ENCODE measurements at regions not wholly inside any gene's neighbourhood (a gene's known extent, or its start where the extent isn't known, plus 50 kb on each side); places are given as distances from the start of the nearest gene placed in this dataset.

- H3K36me3 ChIP-seq (ENCODE audit: control insufficient read depth, insufficient read depth, low read length), result peaks cover 11% of the 10 kb centered on the region
- H3K9me3 ChIP-seq, result no peaks in the 10 kb centered on the region
- Mint-ChIP-seq H3K4me3 (ENCODE audit: unreplicated experiment) (no peak overlapping the region), H3K9me3 (ENCODE audit: unreplicated experiment) (peaks cover 9% of the 10 kb centered on the region), H3K27me3 (ENCODE audit: insufficient read depth, unreplicated experiment) (no peaks in the 10 kb centered on the region), H3K27ac (ENCODE audit: unreplicated experiment) (no peak overlapping the region), H3K4me1 (ENCODE audit: low read depth, unreplicated experiment) (no peaks in the 10 kb centered on the region), H3K36me3 (ENCODE audit: insufficient read depth, unreplicated experiment) (peaks cover 80% of the 10 kb centered on the region)
- BruUV-seq (replicated peaks), result no TSS peak
- TF ChIP-seq CTCF (IDR thresholded peaks at IDR 0.05; ENCODE audit: insufficient read depth in 1 of 2, low read depth in 1 of 2, low read length in 1 of 2, severe bottlenecking in 1 of 2, unreplicated experiment in 1 of 2), result no peak
- CTCF ChIA-PET, result no interaction called here
- no peaks in the 10 kb centered on the region for H3K27me3 ChIP-seq (replicated peaks; ENCODE audit: control insufficient read depth, insufficient read depth, low read length)
- no peaks in the 10 kb centered on the region for H3K4me1 ChIP-seq
- DNase-seq, result no peak
- H3K4me3 ChIP-seq (ENCODE audit: low read depth, low read length), result no peak overlapping the region
- intact Hi-C loops (cut with micrococcal nuclease; ENCODE audit: unreplicated experiment), result no loop called here
- POLR2A ChIA-PET, result no interaction called here
Observed at GRCh38 chr11:70802185-70802584, 403.9 kb downstream of the CTTN start.

- DNase-seq, result no peak
- Histone ChIP-seq H3K36me3 (ENCODE audit: control insufficient read depth, insufficient read depth, low read length) (peaks cover 12% of the 10 kb centered on the region), H3K9me3 (no peaks in the 10 kb centered on the region), H3K4me1 (no peaks in the 10 kb centered on the region), H3K27me3 (replicated peaks; ENCODE audit: control insufficient read depth, insufficient read depth, low read length) (no peaks in the 10 kb centered on the region), H3K4me3 (ENCODE audit: low read depth, low read length) (no peak overlapping the region)
- intact Hi-C loops (cut with micrococcal nuclease; ENCODE audit: unreplicated experiment), result no loop called here
- H3K27me3 Mint-ChIP-seq (ENCODE audit: insufficient read depth, unreplicated experiment), result no peaks in the 10 kb centered on the region
- H3K27ac Mint-ChIP-seq (ENCODE audit: unreplicated experiment), result no peak overlapping the region
- CTCF ChIA-PET, result no interaction called here
- H3K4me3 Mint-ChIP-seq (ENCODE audit: unreplicated experiment), result no peak overlapping the region
- H3K4me1 Mint-ChIP-seq (ENCODE audit: low read depth, unreplicated experiment), result no peaks in the 10 kb centered on the region
- POLR2A ChIA-PET, result no interaction called here
- BruUV-seq (replicated peaks), result no TSS peak
- H3K36me3 Mint-ChIP-seq (ENCODE audit: insufficient read depth, unreplicated experiment), result peaks cover 73% of the 10 kb centered on the region
- TF ChIP-seq CTCF (IDR thresholded peaks at IDR 0.05; ENCODE audit: insufficient read depth in 1 of 2, low read depth in 1 of 2, low read length in 1 of 2, severe bottlenecking in 1 of 2, unreplicated experiment in 1 of 2), result no peak
- peaks cover 9% of the 10 kb centered on the region for H3K9me3 Mint-ChIP-seq (ENCODE audit: unreplicated experiment)
Observed at GRCh38 chr11:70804139-70804837, 406.0 kb downstream of the CTTN start.

- ChIA-PET POLR2A (no interaction called here), CTCF (no interaction called here)
- no peak overlapping the region for H3K4me3 ChIP-seq (ENCODE audit: low read depth, low read length)
- H3K27me3 Mint-ChIP-seq (ENCODE audit: insufficient read depth, unreplicated experiment), result no peaks in the 10 kb centered on the region
- peaks cover 12% of the 10 kb centered on the region for H3K36me3 ChIP-seq (ENCODE audit: control insufficient read depth, insufficient read depth, low read length)
- TF ChIP-seq CTCF (IDR thresholded peaks at IDR 0.05; ENCODE audit: insufficient read depth in 1 of 2, low read depth in 1 of 2, low read length in 1 of 2, severe bottlenecking in 1 of 2, unreplicated experiment in 1 of 2), result no peak
- DNase-seq, result no peak
- no peaks in the 10 kb centered on the region for H3K9me3 ChIP-seq
- H3K4me3 Mint-ChIP-seq (ENCODE audit: unreplicated experiment), result no peak overlapping the region
- H3K36me3 Mint-ChIP-seq (ENCODE audit: insufficient read depth, unreplicated experiment), result peaks cover 82% of the 10 kb centered on the region
- intact Hi-C loops (cut with micrococcal nuclease; ENCODE audit: unreplicated experiment), result no loop called here
- no TSS peak for BruUV-seq (replicated peaks)
- peaks cover 9% of the 10 kb centered on the region for H3K9me3 Mint-ChIP-seq (ENCODE audit: unreplicated experiment)
- no peak overlapping the region for H3K27ac Mint-ChIP-seq (ENCODE audit: unreplicated experiment)
- no peaks in the 10 kb centered on the region for H3K4me1 ChIP-seq
- no peaks in the 10 kb centered on the region for H3K4me1 Mint-ChIP-seq (ENCODE audit: low read depth, unreplicated experiment)
- H3K27me3 ChIP-seq (replicated peaks; ENCODE audit: control insufficient read depth, insufficient read depth, low read length), result no peaks in the 10 kb centered on the region
Observed at GRCh38 chr11:70805243-70805642, 406.9 kb downstream of the CTTN start.

All from Caco-2 (cell line).